GM12878 (cell line): ENCODE measurements at regions not wholly inside any gene's neighbourhood (a gene's known extent, or its start where the extent isn't known, plus 50 kb on each side); places are given as distances from the start of the nearest gene placed in this dataset.

Source experiments
- CREM ChIP-seq: IDR thresholded peaks from 2 replicates; pipeline ENCODE4 v1.6.1; 2014; ENCODE audit warnings: antibody characterized with exemption, low read depth
- CTCF ChIP-seq, 3 experiments: IDR thresholded peaks in 2 of 3; conservative IDR thresholded peaks in 1 of 3; 2 replicates each; pipeline ENCODE4 v1.5.1; 2011; ENCODE audit warnings: low read depth in 3 of 3, low read length in 3 of 3, mild to moderate bottlenecking in 3 of 3, control low read depth in 2 of 3, moderate library complexity in 2 of 3, inconsistent platforms in 1 of 3, mixed read lengths in 1 of 3; ENCODE audit not compliant: control insufficient read depth in 2 of 3, insufficient read depth in 1 of 3; ENCODE audit errors: extremely low read depth in 1 of 3
- MXI1 ChIP-seq: fragments of 150-350 bp; IDR thresholded peaks from 2 replicates; pipeline ENCODE4 v1.6.1; 2011; ENCODE audit warnings: low read depth, mild to moderate bottlenecking, inconsistent platforms, low read length, improper control_type of control experiment
- POLR2AphosphoS2 ChIP-seq: IDR thresholded peaks from 2 replicates; pipeline ENCODE4 v1.6.1; 2011; ENCODE audit warnings: low read depth, mild to moderate bottlenecking, low read length, improper control_type of control experiment, moderate library complexity
- RAD21 ChIP-seq: IDR thresholded peaks from 2 replicates; pipeline ENCODE4 v1.6.1; 2011; ENCODE audit warnings: mild to moderate bottlenecking, low read depth, low read length, moderate library complexity; ENCODE audit not compliant: insufficient read depth
- STAT1 ChIP-seq: fragments of 450-650 bp; conservative IDR thresholded peaks from 2 replicates; pipeline ENCODE4 v1.6.1; 2014; ENCODE audit warnings: antibody characterized with exemption, mild to moderate bottlenecking
- TCF3 ChIP-seq: IDR thresholded peaks from 2 replicates; pipeline ENCODE4 v1.6.1; 2012; ENCODE audit warnings: low read depth, mild to moderate bottlenecking, low read length, borderline replicate concordance; ENCODE audit not compliant: insufficient read depth
- USF1 ChIP-seq: IDR thresholded peaks from 2 replicates; pipeline ENCODE4 v1.6.1; 2011; ENCODE audit warnings: borderline replicate concordance, low read depth, mild to moderate bottlenecking, moderate library complexity, mixed read lengths, low read length; ENCODE audit not compliant: insufficient read depth; ENCODE audit errors: extremely low read length
- ZNF274 ChIP-seq: IDR thresholded peaks from one replicate; pipeline ENCODE4 v1.8.0; 2011; ENCODE audit not compliant: insufficient read length, insufficient read depth

- no peak for TF ChIP-seq CREM
- TF ChIP-seq RAD21: no peak
- TF ChIP-seq CTCF (IDR thresholded peaks at IDR 0.05 in 2 of 3, conservative IDR thresholded peaks at IDR 0.05 in 1 of 3; ENCODE audit: control insufficient read depth in 2 of 3, extremely low read depth in 1 of 3, insufficient read depth in 1 of 3, low read depth in 3 of 3, low read length in 3 of 3): no peak
- no peak for TF ChIP-seq USF1
- no peak for TF ChIP-seq ZNF274
- no peak for TF ChIP-seq STAT1
- no peak for TF ChIP-seq POLR2AphosphoS2
- TF ChIP-seq TCF3: no peak
- TF ChIP-seq MXI1: no peak
Observed at GRCh38 chr6:6461138-6461537, 127.4 kb upstream of the LY86 start.
